HG03025 (cell line): ENCODE measurements at regions not wholly inside any gene's neighbourhood (a gene's known extent, or its start where the extent isn't known, plus 50 kb on each side); places are given as distances from the start of the nearest gene placed in this dataset.

Experiments used
- ATAC-seq: cut with Tn5 transposase; IDR thresholded peaks from one replicate; pipeline ENCODE4 v1.9.1; 2021; ENCODE audit warnings: mild to moderate bottlenecking, moderate library complexity; ENCODE audit not compliant: unreplicated experiment, low FRiP score

DNA sequence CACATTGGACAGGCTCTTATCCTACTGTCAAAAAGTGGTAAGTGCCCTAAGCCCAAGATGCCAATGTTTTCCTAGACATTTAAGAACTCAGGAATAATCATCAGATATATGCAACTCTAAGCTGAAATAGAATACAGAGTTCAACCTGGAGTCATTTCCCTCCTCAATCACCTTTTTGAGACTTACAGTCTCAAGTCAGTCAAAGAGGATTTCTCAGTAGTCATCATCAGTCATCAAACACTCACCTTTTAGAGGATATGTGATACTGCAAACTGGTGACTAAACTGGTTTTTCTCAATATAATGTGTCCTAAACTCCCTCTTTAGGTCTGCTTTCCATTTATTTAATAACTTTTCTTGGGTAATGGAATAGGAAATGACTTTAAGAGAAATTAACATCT lies 145.3 kb upstream of the ADAMTS5 start:
- no peak for ATAC-seq

- no peak for ATAC-seq
These were observed 144.1 kb upstream of the ADAMTS5 start for GRCh38 chr21:27110956-27111355.

DNA sequence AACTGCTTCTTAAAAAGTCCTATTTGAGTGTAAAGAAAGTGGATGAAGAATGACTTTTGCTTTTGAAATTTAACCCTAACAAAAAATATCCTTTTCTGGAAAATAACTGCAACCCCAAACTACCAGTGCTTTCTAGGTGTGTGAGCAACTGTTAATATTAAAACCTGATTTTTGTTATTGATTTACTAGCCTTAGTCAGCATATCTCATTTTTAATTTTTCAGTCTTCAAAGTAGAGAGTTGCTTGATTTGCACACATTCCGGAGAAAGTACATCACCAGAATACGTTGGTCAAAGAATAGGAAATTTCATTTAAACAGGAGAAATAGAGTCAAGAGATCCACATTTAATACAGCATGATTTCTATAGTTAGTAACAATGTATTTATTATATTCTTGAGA lies 141.8 kb upstream of the ADAMTS5 start:
- no peak for ATAC-seq

DNA sequence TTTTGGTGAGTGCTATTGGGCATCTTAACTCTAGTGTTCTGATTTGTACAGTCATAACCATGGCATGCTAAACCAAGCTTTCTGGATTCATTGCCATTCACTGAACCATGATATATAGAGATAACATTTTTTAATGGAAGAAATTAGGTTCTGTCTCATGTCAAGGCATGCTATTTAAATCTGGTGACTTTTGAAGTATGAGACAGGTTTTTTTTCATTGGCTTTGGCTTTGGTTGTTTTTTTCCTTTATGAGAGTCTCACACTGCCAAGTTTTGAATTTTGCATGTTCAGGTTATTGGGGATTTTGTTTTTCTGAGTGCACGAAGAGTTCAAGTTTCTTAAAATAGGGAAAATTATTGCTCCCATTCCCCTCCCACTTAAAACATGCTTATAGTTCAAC lies 141.3 kb upstream of the ADAMTS5 start:
- ATAC-seq: no peak

GRCh38 chr21:27104846-27105431 lies 138.1 kb upstream of the ADAMTS5 start:
- ATAC-seq: no peak

DNA sequence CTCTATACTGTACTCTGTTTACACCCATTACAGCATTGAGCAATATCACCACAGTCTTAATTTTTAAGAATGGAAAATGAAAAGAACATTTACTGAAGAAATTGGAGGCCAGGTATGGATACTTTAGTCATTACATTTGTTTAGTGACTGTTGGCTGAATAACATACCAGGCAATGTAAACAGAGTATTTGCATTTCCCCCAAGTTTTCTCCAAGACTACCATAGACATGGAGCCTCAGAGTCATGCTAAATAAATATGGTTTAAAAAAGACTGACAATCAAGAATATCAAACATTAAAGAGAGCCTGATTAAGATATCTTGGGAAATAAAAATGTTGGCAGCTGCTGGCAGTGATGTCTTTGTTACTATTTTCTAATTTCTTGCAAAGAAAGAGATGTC lies 136.9 kb upstream of the ADAMTS5 start:
- no peak for ATAC-seq

GRCh38 chr21:27101523-27101922 lies 134.6 kb upstream of the ADAMTS5 start:
- no peak for ATAC-seq

GRCh38 chr21:27094184-27094948 lies 127.5 kb upstream of the ADAMTS5 start:
- ATAC-seq: no peak

GRCh38 chr21:27086630-27087029 lies 119.7 kb upstream of the ADAMTS5 start:
- ATAC-seq: no peak

- ATAC-seq: no peak
These were observed 119.3 kb upstream of the ADAMTS5 start for GRCh38 chr21:27086186-27086585.

DNA sequence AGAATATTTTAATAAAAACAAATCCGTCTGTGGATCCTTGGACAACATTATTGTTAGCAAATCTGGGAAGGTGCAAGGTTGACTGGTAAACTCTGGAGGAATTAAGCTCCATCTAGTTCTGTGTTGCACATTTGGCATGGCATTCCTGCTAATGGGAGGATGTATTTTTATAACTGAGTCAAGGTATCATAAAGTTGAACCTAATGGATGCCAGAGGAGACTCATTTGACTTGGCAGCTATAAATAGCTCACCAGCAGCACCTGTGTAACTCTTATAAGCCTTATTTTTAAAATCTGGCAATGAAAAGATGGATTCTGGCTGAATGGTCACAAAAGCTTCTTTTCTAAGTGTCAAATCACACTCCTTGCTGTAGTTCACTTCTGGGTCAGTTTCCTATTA lies 118.5 kb upstream of the ADAMTS5 start:
- no peak for ATAC-seq

DNA sequence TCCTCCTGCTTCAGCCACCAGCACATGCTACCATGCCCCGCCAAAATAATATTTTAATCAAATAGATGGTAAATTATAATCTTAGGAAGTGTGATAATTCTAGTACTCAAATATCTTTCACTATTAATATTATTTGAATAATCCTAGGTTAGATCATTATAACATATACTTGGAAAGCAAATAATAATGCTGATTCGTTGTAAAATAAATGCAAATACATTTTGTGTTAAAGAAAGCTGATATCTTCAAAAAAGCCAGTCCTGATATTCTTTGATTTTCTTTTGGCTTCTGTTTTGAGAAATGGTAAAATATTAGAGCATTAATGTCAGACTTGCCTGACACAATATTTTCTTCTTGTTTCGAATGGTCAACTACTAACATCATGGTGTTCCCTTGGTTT lies 116.3 kb upstream of the ADAMTS5 start:
- no peak for ATAC-seq

- ATAC-seq: no peak
These were observed 115.6 kb upstream of the ADAMTS5 start for GRCh38 chr21:27082431-27083010.

GRCh38 chr21:27079636-27080240 lies 112.8 kb upstream of the ADAMTS5 start:
- ATAC-seq: no peak

DNA sequence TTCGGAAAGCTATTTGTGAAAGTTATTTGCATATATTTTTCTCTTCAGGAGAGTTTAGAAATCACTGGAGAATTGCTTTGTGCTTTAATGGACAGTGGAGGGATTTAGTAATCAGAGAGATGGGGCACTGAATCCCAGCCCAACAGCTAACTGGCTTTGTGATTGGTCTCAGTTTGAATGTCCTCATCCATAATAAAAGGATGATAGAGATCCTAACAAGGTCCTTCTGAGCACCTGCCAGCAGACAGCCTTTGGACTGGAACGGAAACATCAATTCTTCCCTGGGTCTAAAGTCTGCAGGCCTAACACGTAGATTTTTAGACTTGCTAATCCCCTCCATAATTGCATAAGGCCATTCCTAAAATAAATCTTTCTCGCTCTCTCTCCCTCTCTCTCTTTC lies 112.0 kb upstream of the ADAMTS5 start:
- ATAC-seq: no peak

- ATAC-seq: no peak
These were observed 110.6 kb upstream of the ADAMTS5 start for GRCh38 chr21:27077501-27077900.

GRCh38 chr21:27076025-27076424 lies 109.1 kb upstream of the ADAMTS5 start:
- ATAC-seq: no peak

GRCh38 chr21:27070861-27071670 lies 104.2 kb upstream of the ADAMTS5 start:
- no peak for ATAC-seq

GRCh38 chr21:27068811-27069210 lies 101.9 kb upstream of the ADAMTS5 start:
- ATAC-seq: no peak

- no peak for ATAC-seq
These were observed 100.3 kb upstream of the ADAMTS5 start for GRCh38 chr21:27067226-27067625.

DNA sequence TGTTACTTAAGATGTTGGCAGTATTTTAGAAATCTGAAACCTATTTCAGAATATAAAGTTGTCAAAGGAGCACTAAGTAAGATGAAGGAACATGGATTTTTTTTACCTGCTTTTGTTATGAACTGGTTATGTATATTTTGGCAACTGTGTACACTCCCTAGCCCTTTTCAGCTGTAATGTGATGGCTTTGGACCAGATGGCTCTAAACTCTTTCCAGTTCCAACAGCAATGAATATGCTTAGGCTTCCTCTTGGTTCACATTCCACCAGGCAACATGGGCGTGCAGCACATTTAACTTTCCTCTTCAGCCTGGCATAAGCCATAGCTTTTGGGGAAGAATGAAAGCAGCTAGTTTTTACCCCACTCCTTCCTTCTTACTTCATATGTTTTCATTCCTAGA lies 95.6 kb upstream of the ADAMTS5 start:
- ATAC-seq: no peak
